Tibial nerve (tissue), 4 donors: ENCODE measurements at regions not wholly inside any gene's neighbourhood (a gene's known extent, or its start where the extent isn't known, plus 50 kb on each side); places are given as distances from the start of the nearest gene placed in this dataset.

Experiments used
- DNase-seq, 2 donors: peaks; one replicate each; pipeline ENCODE4 v3.0.0-alpha.2; 2019; ENCODE audit warnings: low spot score in 2 of 2
- H3K27ac ChIP-seq, 4 donors: fragments of 200-600 bp; sonication (generic) in 3 of 4; one replicate each; pipeline ENCODE4 v1.5.1; 2017 to 2019; ENCODE audit warnings: mild to moderate bottlenecking in 1 of 4
- H3K27me3 ChIP-seq, 2 donors: fragments of 200-600 bp; sonication (generic) in 1 of 2; one replicate each; pipeline versions ENCODE4 v1.5.1 to v1.6.0; 2017 to 2019
- H3K36me3 ChIP-seq, 3 donors: fragments of 200-600 bp; sonication (generic); one replicate each; pipeline ENCODE4 v1.5.1; 2018 to 2019
- H3K4me1 ChIP-seq, 4 donors: fragments of 200-600 bp; sonication (generic) in 3 of 4; one replicate each; pipeline ENCODE4 v1.5.1; 2017 to 2019
- H3K4me3 ChIP-seq, 4 donors: fragments of 200-600 bp; sonication (generic) in 3 of 4; one replicate each; pipeline ENCODE4 v1.5.1; 2017 to 2019; ENCODE audit warnings: mild to moderate bottlenecking in 1 of 4, moderate library complexity in 1 of 4
- H3K9me3 ChIP-seq, 4 donors: fragments of 200-600 bp; sonication (generic) in 3 of 4; one replicate each; pipeline ENCODE4 v1.5.1; 2017 to 2019
- CTCF ChIP-seq, 5 experiments: fragments of 200-600 bp in 3 of 5; fragments of 450-650 bp in 2 of 5; sonication (generic) in 3 of 5; IDR thresholded peaks; one replicate each; pipeline ENCODE4 v1.5.1; 2016 to 2019; ENCODE audit warnings: antibody characterized with exemption in 5 of 5, mild to moderate bottlenecking in 3 of 5, moderate library complexity in 2 of 5
- EP300 ChIP-seq, 2 donors: sonication (generic); formaldehyde crosslinking; IDR thresholded peaks; one replicate each; pipeline ENCODE4 v1.6.1; 2017; ENCODE audit warnings: antibody characterized with exemption in 2 of 2, mild to moderate bottlenecking in 1 of 2
- POLR2A ChIP-seq, 2 donors: fragments of 450-650 bp; IDR thresholded peaks; one replicate each; pipeline ENCODE4 v1.6.1; 2017; ENCODE audit warnings: antibody characterized with exemption in 2 of 2, mild to moderate bottlenecking in 2 of 2, moderate library complexity in 2 of 2
- WGBS, 2 donors: methylation state at CpG; one replicate each; pipeline ENCODE4 v1.1.5; 2018; 5-methylcytosine and 5-hydroxymethylcytosine counted together

- Histone ChIP-seq H3K36me3 (no peaks in the 10 kb centered on the region), H3K27me3 (no peaks in the 10 kb centered on the region), H3K4me3 (no peak overlapping the region), H3K4me1 (no peaks in the 10 kb centered on the region), H3K9me3 (no peaks in the 10 kb centered on the region), H3K27ac (no peak overlapping the region)
- WGBS, 2 donors, result 63 to 64% methylated on average over 3 of the region's 3 CpGs
- no peak for DNase-seq
- no peak for TF ChIP-seq POLR2A (IDR thresholded peaks at IDR 0.05)
- no peak for TF ChIP-seq EP300 (IDR thresholded peaks at IDR 0.05)
- TF ChIP-seq CTCF (IDR thresholded peaks at IDR 0.05), result no peak
Measured at GRCh38 chr17:55969562-55970324, 183.5 kb upstream of the ANKFN1 start.

DNA sequence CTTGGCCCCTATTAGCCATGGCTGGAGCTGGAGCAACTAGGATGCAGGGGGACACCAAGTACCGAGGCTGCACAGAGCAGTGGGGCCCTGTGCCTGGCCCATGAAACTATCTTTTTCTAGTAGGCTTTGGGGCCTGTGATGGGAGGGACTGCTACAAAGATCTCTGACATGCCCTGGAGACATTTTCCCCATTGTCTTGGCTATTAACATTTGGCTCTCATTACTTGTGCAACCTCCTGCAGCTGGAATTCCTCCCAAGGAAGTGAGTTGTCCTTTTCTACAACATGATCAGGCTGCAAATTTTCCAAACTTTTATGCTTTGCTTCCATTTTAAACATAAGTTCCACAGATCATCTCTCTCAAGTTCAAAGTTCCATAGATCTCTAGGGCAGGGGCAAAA, 174.7 kb upstream of the ANKFN1 start:
- no peak for DNase-seq
- no peaks in the 10 kb centered on the region for H3K36me3 ChIP-seq
- TF ChIP-seq EP300 (IDR thresholded peaks at IDR 0.05) (no peak), CTCF (IDR thresholded peaks at IDR 0.05) (no peak), POLR2A (IDR thresholded peaks at IDR 0.05) (no peak)
- H3K9me3 ChIP-seq, result no peaks in the 10 kb centered on the region
- no peak overlapping the region for H3K27ac ChIP-seq
- H3K4me3 ChIP-seq, result no peak overlapping the region
- H3K27me3 ChIP-seq, result no peaks in the 10 kb centered on the region
- H3K4me1 ChIP-seq, result no peaks in the 10 kb centered on the region
- 90 to 92% methylated on average over 1 of the region's 1 CpG for WGBS, 2 donors

DNA sequence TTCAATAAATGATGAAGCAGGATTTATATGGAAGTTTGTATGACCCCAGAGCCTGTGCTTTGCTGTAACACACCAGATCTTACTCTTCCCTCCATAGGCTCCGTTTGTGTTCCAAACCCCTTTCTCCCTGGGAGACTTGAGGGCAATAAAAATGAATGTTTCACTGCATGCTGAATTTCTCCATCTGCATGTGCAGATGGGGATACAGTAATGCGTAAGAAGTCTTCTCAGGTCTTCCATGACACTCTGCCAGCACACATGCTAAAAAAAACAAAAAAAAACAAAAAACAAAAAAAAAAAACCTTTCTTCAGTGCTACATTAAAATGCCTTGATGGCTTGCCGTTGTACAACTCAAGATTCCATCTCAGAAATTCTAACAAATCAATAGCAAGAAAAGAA, 170.2 kb upstream of the ANKFN1 start:
- H3K9me3 ChIP-seq, result no peaks in the 10 kb centered on the region
- WGBS, 2 donors, result 59 to 71% methylated on average over 3 of the region's 3 CpGs
- H3K36me3 ChIP-seq, result no peaks in the 10 kb centered on the region
- no peak overlapping the region for H3K27ac ChIP-seq
- no peaks in the 10 kb centered on the region for H3K27me3 ChIP-seq
- no peak overlapping the region for H3K4me3 ChIP-seq
- H3K4me1 ChIP-seq, result no peaks in the 10 kb centered on the region
- DNase-seq, result no peak
- no peak for TF ChIP-seq CTCF (IDR thresholded peaks at IDR 0.05)
- no peak for TF ChIP-seq POLR2A (IDR thresholded peaks at IDR 0.05)
- TF ChIP-seq EP300 (IDR thresholded peaks at IDR 0.05), result no peak

DNA sequence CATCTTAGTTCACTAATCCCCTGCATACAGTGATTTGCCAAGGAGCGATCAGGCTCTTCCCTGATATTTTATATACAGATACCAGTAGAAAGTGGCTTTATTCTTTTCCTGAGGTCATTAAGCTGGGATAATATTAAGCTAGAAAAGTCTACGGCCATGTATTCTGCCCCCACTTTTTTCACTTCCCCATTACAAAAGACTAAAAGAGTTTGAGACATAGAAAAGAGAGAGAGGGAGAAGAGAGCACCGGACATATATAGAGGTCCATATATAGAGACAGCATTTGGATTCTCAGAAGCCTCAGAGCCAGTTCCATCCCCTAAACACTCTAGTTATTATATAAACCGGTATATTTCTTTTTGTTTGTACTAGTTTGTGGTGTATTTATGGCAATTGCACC, 166.5 kb upstream of the ANKFN1 start:
- Histone ChIP-seq H3K4me1 (no peaks in the 10 kb centered on the region), H3K9me3 (no peaks in the 10 kb centered on the region), H3K27ac (no peak overlapping the region), H3K27me3 (no peaks in the 10 kb centered on the region), H3K36me3 (no peaks in the 10 kb centered on the region), H3K4me3 (no peak overlapping the region)
- DNase-seq, result no peak
- no peak for TF ChIP-seq POLR2A (IDR thresholded peaks at IDR 0.05)
- TF ChIP-seq CTCF (IDR thresholded peaks at IDR 0.05), result no peak
- WGBS, 2 donors, result 84 to 86% methylated on average over 4 of the region's 4 CpGs

GRCh38 chr17:55988861-55989260, 164.4 kb upstream of the ANKFN1 start:
- no peak for DNase-seq
- Histone ChIP-seq H3K4me3 (no peak overlapping the region), H3K36me3 (no peaks in the 10 kb centered on the region), H3K27ac (no peak overlapping the region), H3K4me1 (no peaks in the 10 kb centered on the region), H3K27me3 (no peaks in the 10 kb centered on the region), H3K9me3 (peaks cover 0 to 8% (median 0%) of the 10 kb centered on the region in 4 donors)
- TF ChIP-seq POLR2A (IDR thresholded peaks at IDR 0.05), result no peak
- no peak for TF ChIP-seq EP300 (IDR thresholded peaks at IDR 0.05)
- TF ChIP-seq CTCF (IDR thresholded peaks at IDR 0.05), result no peak
- 73 to 74% methylated on average over 3 of the region's 3 CpGs for WGBS, 2 donors
